Breast epithelium (tissue), 3 donors: ENCODE measurements at regions not wholly inside any gene's neighbourhood (a gene's known extent, or its start where the extent isn't known, plus 50 kb on each side); places are given as distances from the start of the nearest gene placed in this dataset.

Source experiments
- POLR2A ChIP-seq: fragments of 450-650 bp; IDR thresholded peaks from one replicate; pipeline ENCODE4 v1.6.1; 2016; ENCODE audit warnings: antibody characterized with exemption, mild to moderate bottlenecking, moderate library complexity
- POLR2AphosphoS5 ChIP-seq, 3 donors: sonication (generic); formaldehyde crosslinking; IDR thresholded peaks; one replicate each; pipeline ENCODE4 v1.6.1; 2017; ENCODE audit warnings: antibody characterized with exemption in 3 of 3
- TF ChIP-seq, protein P1 (sequence below), 3 donors: fragments of 450-650 bp; IDR thresholded peaks; one replicate each; pipeline ENCODE4 v1.5.1; 2016 to 2017; ENCODE audit warnings: antibody characterized with exemption in 3 of 3, mild to moderate bottlenecking in 3 of 3, moderate library complexity in 3 of 3

DNA sequence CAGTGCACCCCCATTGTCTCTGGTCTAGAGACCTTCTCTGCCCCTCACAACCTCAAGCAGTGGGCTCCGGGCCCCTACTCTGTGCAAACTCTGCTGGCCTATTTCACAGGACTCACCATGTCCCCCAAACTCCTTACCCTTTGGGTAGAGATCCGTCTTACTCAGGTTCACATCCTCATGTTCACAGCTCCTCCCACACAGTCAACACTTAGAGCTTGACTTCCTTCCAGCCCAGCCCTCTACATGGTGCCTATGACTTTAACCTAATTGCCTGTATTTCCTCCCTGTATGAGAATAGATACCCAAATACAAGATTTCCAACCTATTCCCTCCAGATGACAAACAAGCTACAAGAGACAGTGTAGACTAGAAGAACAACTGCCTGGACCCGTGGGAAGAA is 528.6 kb upstream of the JARID2 start:
- TF ChIP-seq POLR2AphosphoS5 (IDR thresholded peaks at IDR 0.05) = no peak
- TF ChIP-seq POLR2A = no peak
- TF ChIP-seq, protein P1, sequence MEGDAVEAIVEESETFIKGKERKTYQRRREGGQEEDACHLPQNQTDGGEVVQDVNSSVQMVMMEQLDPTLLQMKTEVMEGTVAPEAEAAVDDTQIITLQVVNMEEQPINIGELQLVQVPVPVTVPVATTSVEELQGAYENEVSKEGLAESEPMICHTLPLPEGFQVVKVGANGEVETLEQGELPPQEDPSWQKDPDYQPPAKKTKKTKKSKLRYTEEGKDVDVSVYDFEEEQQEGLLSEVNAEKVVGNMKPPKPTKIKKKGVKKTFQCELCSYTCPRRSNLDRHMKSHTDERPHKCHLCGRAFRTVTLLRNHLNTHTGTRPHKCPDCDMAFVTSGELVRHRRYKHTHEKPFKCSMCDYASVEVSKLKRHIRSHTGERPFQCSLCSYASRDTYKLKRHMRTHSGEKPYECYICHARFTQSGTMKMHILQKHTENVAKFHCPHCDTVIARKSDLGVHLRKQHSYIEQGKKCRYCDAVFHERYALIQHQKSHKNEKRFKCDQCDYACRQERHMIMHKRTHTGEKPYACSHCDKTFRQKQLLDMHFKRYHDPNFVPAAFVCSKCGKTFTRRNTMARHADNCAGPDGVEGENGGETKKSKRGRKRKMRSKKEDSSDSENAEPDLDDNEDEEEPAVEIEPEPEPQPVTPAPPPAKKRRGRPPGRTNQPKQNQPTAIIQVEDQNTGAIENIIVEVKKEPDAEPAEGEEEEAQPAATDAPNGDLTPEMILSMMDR (IDR thresholded peaks at IDR 0.05) = no peak
